SK-N-SH (cell line): ENCODE measurements at regions not wholly inside any gene's neighbourhood (a gene's known extent, or its start where the extent isn't known, plus 50 kb on each side); places are given as distances from the start of the nearest gene placed in this dataset.

Experiments
- CTCF ChIA-PET: fragments of 300-600, 350-600 bp; formaldehyde crosslinking; extraction: SDS; loops from one replicate; lab custom pipeline; 2021; lab: Yijun Ruan, JAX
- POLR2A ChIA-PET: fragments of 350-600 bp; sonication (Branson Sonifier 250); formaldehyde crosslinking; extraction: SDS; loops from one replicate; lab custom pipeline; 2020; ENCODE audit warnings: antibody characterized with exemption, inconsistent platforms; lab: Yijun Ruan, JAX
- DNase-seq: peaks from one replicate; pipeline ENCODE4 v3.0.0; 2012
- H2AFZ ChIP-seq: fragments of 200-600 bp; sonication (generic); 2 replicates; pipeline ENCODE4 v1.8.1; 2016; ENCODE audit warnings: antibody characterized with exemption, mild to moderate bottlenecking, low read depth
- H3F3A ChIP-seq: fragments of 200-600 bp; sonication (generic); replicated peaks from 2 replicates; pipeline ENCODE3; 2016; ENCODE audit warnings: antibody characterized with exemption, mild to moderate bottlenecking; ENCODE audit not compliant: insufficient read depth
- H3K27ac ChIP-seq, 2 experiments: fragments of 200-500 bp in 1 of 2; fragments of 200-600 bp in 1 of 2; sonication (Bioruptor generic) in 1 of 2; sonication (generic), shearing (Covaris generic) in 1 of 2; 2 replicates each; pipeline versions ENCODE4 v1.5.1 to v1.6.1; 2014 to 2016; ENCODE audit warnings: low read depth in 2 of 2, inconsistent platforms in 1 of 2, low read length in 1 of 2, mild to moderate bottlenecking in 1 of 2, mixed read lengths in 1 of 2
- H3K27me3 ChIP-seq: fragments of 200-600 bp; sonication (generic), shearing (Covaris generic); 2 replicates; pipeline ENCODE4 v1.6.1; 2016; ENCODE audit warnings: mixed run types; ENCODE audit not compliant: insufficient read depth
- H3K36me3 ChIP-seq, 2 experiments: fragments of 200-500 bp in 1 of 2; fragments of 200-600 bp in 1 of 2; sonication (Bioruptor generic) in 1 of 2; sonication (generic) in 1 of 2; replicated peaks in 1 of 2; 2 replicates each; pipeline versions ENCODE3 to v1.5.1; 2014 to 2016; ENCODE audit warnings: low read length in 1 of 2, mild to moderate bottlenecking in 1 of 2; ENCODE audit not compliant: insufficient read depth in 2 of 2, control insufficient read depth in 1 of 2
- H3K4me1 ChIP-seq, 2 experiments: fragments of 200-500 bp in 1 of 2; fragments of 200-600 bp in 1 of 2; sonication (Bioruptor generic) in 1 of 2; sonication (generic), shearing (Covaris generic) in 1 of 2; 2 replicates each; pipeline versions ENCODE4 v1.5.1 to v1.6.1; 2014 to 2016; ENCODE audit warnings: low read depth in 1 of 2, low read length in 1 of 2, mixed run types in 1 of 2; ENCODE audit not compliant: insufficient read depth in 2 of 2, control insufficient read depth in 1 of 2
- H3K4me2 ChIP-seq: fragments of 200-600 bp; sonication (generic), shearing (Covaris generic); 2 replicates; pipeline ENCODE4 v1.6.1; 2017; ENCODE audit warnings: mixed run types
- H3K4me3 ChIP-seq, 2 experiments: fragments of 200-500 bp in 1 of 2; fragments of 200-600 bp in 1 of 2; sonication (Bioruptor generic) in 1 of 2; sonication (generic), shearing (Covaris generic) in 1 of 2; 2 replicates each; pipeline versions ENCODE4 v1.5.1 to v1.8.1; 2014 to 2016; ENCODE audit warnings: low read depth in 2 of 2, inconsistent platforms in 1 of 2, low read length in 1 of 2, mild to moderate bottlenecking in 1 of 2, mixed read lengths in 1 of 2, moderate library complexity in 1 of 2
- H3K79me2 ChIP-seq: fragments of 200-600 bp; sonication (generic); 2 replicates; pipeline ENCODE4 v1.8.1; 2017; ENCODE audit warnings: mild to moderate bottlenecking; ENCODE audit not compliant: insufficient read depth
- H3K9ac ChIP-seq: fragments of 200-600 bp; sonication (generic); 2 replicates; pipeline ENCODE4 v1.6.1; 2017; ENCODE audit warnings: mixed run types
- H3K9me2 ChIP-seq: fragments of 200-600 bp; sonication (generic); 2 replicates; pipeline ENCODE4 v1.6.1; 2017; ENCODE audit warnings: mixed run types
- H3K9me3 ChIP-seq: fragments of 200-600 bp; sonication (generic); 2 replicates; pipeline ENCODE4 v1.6.1; 2017; ENCODE audit warnings: mixed run types, mild to moderate bottlenecking, moderate library complexity
- H4K20me1 ChIP-seq: fragments of 200-600 bp; sonication (generic); 2 replicates; pipeline ENCODE4 v1.6.1; 2017; ENCODE audit warnings: mild to moderate bottlenecking, mixed run types; ENCODE audit not compliant: insufficient read depth
- EP300 ChIP-seq, 2 experiments: IDR thresholded peaks; 2 replicates each; pipeline versions ENCODE4 v1.4.0 to v1.6.1; 2012; ENCODE audit warnings: borderline replicate concordance in 1 of 2, low read depth in 1 of 2, low read length in 1 of 2
- EZH2phosphoT487 ChIP-seq: fragments of 200-600 bp; sonication (generic); IDR thresholded peaks from 2 replicates; pipeline ENCODE4 v1.6.1; 2017; ENCODE audit warnings: low read depth, mixed run types, mild to moderate bottlenecking, antibody characterized with exemption, moderate library complexity, borderline replicate concordance
- FOXJ3 ChIP-seq: sonication (generic); formaldehyde crosslinking; IDR thresholded peaks from 2 replicates; pipeline ENCODE4 v1.5.1; 2020; ENCODE audit warnings: mild to moderate bottlenecking, missing genetic modification reagents
- FOXM1 ChIP-seq: IDR thresholded peaks from 2 replicates; pipeline ENCODE4 v1.4.0; 2012; ENCODE audit warnings: low read depth, mild to moderate bottlenecking
- GATA2 ChIP-seq: sonication (generic); formaldehyde crosslinking; IDR thresholded peaks from 2 replicates; pipeline ENCODE4 v1.5.0; 2020; ENCODE audit warnings: mild to moderate bottlenecking, missing genetic modification reagents
- MEF2A ChIP-seq: IDR thresholded peaks from 2 replicates; pipeline ENCODE4 v1.4.0; 2012; ENCODE audit warnings: low read depth, borderline replicate concordance
- NFIC ChIP-seq: IDR thresholded peaks from 2 replicates; pipeline ENCODE4 v1.4.0; 2012; ENCODE audit warnings: borderline replicate concordance
- NRF1 ChIP-seq: IDR thresholded peaks from 2 replicates; pipeline ENCODE4 v1.6.1; 2012; ENCODE audit warnings: low read depth, mild to moderate bottlenecking, low read length
- POLR2AphosphoS5 ChIP-seq: IDR thresholded peaks from 2 replicates; pipeline ENCODE4 v1.6.1; 2012; ENCODE audit warnings: low read depth, low read length
- RAD21 ChIP-seq: IDR thresholded peaks from 2 replicates; pipeline ENCODE4 v1.6.1; 2012; ENCODE audit warnings: mild to moderate bottlenecking, low read length
- RFX5 ChIP-seq: IDR thresholded peaks from 2 replicates; pipeline ENCODE4 v1.6.1; 2012; ENCODE audit warnings: mild to moderate bottlenecking, improper control_type of control experiment, low read length
- TAF1 ChIP-seq: IDR thresholded peaks from 2 replicates; pipeline ENCODE4 v1.6.1; 2012; ENCODE audit warnings: low read depth, mild to moderate bottlenecking, low read length, moderate library complexity, borderline replicate concordance
- TCF12 ChIP-seq: IDR thresholded peaks from 2 replicates; pipeline ENCODE4 v1.4.0; 2012
- WGBS: methylation state at CpG from one replicate; pipeline ENCODE4 v1.1.6; 2017; ENCODE audit warnings: low lambda C conversion rate; 5-methylcytosine and 5-hydroxymethylcytosine counted together
- TF ChIP-seq, protein P1 (sequence below): IDR thresholded peaks from 2 replicates; pipeline ENCODE4 v1.4.0; 2012; ENCODE audit warnings: low read depth
- TF ChIP-seq, protein P2 (sequence below): IDR thresholded peaks from 2 replicates; pipeline ENCODE4 v1.4.0; 2012; ENCODE audit warnings: low read depth, borderline replicate concordance

GRCh38 chr1:108082738-108083562 lies 117.2 kb downstream of the SLC25A24 start:
- no peak overlapping the region for H2AFZ ChIP-seq
- CTCF ChIA-PET = interaction anchor here (1.4 kb wide), 1 partner anchor 301 kb away, joined by 3 read pairs; no protein-coding TSS in a partner anchor
- no peaks in the 10 kb centered on the region for H3K36me3 ChIP-seq
- no peaks in the 10 kb centered on the region for H3K9me2 ChIP-seq
- H3K79me2 ChIP-seq = no peaks in the 10 kb centered on the region
- TF ChIP-seq NFIC = no peak
- no peak for TF ChIP-seq POLR2AphosphoS5
- no peak for TF ChIP-seq RAD21
- no peak for TF ChIP-seq TAF1
- TF ChIP-seq, all 33 proteins: peak for 0
- Histone ChIP-seq H3K4me1 (no peaks in the 10 kb centered on the region; a peak in 1 of 4 replicates), H3K4me2 (no peak overlapping the region), H3K9me3 (no peaks in the 10 kb centered on the region), H4K20me1 (no peaks in the 10 kb centered on the region), H3F3A (no peaks in the 10 kb centered on the region), H3K27ac (no peak overlapping the region), H3K9ac (no peak overlapping the region), H3K27me3 (no peaks in the 10 kb centered on the region), H3K4me3 (no peak overlapping the region)
- WGBS = 36% methylated on average over 3 of the region's 4 CpGs
- no peak for DNase-seq
- POLR2A ChIA-PET = no interaction called here

- Histone ChIP-seq H3K9ac (no peak overlapping the region), H3K36me3 (no peaks in the 10 kb centered on the region), H3K4me1 (no peaks in the 10 kb centered on the region; a peak in 1 of 4 replicates), H2AFZ (no peak overlapping the region), H3K4me3 (no peak overlapping the region), H3K27ac (no peak overlapping the region), H4K20me1 (no peaks in the 10 kb centered on the region), H3K4me2 (no peak overlapping the region), H3K27me3 (no peaks in the 10 kb centered on the region), H3K9me3 (no peaks in the 10 kb centered on the region), H3K79me2 (no peaks in the 10 kb centered on the region), H3F3A (no peaks in the 10 kb centered on the region), H3K9me2 (no peaks in the 10 kb centered on the region)
- POLR2A ChIA-PET = no interaction called here
- CTCF ChIA-PET = interaction anchor here (1.0 to 1.4 kb wide), 2 partner anchors 250 to 300 kb away, joined by 3 to 4 read pairs; no protein-coding TSS in a partner anchor
- no peak for DNase-seq
- TF ChIP-seq, protein P1, sequence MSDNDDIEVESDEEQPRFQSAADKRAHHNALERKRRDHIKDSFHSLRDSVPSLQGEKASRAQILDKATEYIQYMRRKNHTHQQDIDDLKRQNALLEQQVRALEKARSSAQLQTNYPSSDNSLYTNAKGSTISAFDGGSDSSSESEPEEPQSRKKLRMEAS = no peak
- TF ChIP-seq EZH2phosphoT487 (no peak), TCF12 (no peak), FOXM1 (no peak), RFX5 (no peak), POLR2AphosphoS5 (no peak), GATA2 (CRISPR knock-in tag) (no peak), FOXJ3 (no peak), NRF1 (no peak), EP300 (IDR thresholded peaks at IDR 0.05; ENCODE audit: borderline replicate concordance in 1 of 2, low read depth in 1 of 2, low read length in 1 of 2) (no peak), MEF2A (no peak)
- TF ChIP-seq, protein P2, sequence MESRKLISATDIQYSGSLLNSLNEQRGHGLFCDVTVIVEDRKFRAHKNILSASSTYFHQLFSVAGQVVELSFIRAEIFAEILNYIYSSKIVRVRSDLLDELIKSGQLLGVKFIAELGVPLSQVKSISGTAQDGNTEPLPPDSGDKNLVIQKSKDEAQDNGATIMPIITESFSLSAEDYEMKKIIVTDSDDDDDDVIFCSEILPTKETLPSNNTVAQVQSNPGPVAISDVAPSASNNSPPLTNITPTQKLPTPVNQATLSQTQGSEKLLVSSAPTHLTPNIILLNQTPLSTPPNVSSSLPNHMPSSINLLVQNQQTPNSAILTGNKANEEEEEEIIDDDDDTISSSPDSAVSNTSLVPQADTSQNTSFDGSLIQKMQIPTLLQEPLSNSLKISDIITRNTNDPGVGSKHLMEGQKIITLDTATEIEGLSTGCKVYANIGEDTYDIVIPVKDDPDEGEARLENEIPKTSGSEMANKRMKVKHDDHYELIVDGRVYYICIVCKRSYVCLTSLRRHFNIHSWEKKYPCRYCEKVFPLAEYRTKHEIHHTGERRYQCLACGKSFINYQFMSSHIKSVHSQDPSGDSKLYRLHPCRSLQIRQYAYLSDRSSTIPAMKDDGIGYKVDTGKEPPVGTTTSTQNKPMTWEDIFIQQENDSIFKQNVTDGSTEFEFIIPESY = no peak
- WGBS = 63% methylated on average over 3 of the region's 4 CpGs
Observed at GRCh38 chr1:108082001-108082400, 117.0 kb upstream of the VAV3 start.
